ENCODE measurements at regions not wholly inside any gene's neighbourhood (a gene's known extent, or its start where the extent isn't known, plus 50 kb on each side); places are given as distances from the start of the nearest gene placed in this dataset.
"Not testable (repeated sequence)": the region's sequence is repeated elsewhere in the genome, so short reads cannot be mapped to it uniquely, and the experiment has no call there.

DNA sequence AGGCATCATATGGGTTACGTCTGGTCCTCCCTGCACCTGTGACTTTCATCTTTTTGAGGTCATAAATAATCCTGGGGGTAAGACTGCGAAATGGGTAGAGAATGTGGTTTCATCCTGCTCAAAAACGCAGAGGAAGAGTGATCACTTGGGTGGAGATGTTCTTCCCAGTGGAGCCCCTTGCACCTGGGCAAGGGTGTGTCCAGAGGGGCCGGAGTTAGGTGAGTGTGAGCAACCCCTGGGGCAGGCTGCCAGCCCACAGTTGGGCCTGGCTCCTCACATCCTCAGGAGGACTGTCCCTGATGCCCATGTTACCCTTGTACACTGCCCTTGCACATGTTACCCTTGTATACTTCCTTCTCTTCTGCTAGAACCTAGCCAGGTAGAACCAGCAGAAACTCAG lies 306.6 kb downstream of the BCL2L11 start:
- H4K20me1 ChIP-seq (ENCODE audit: control insufficient read depth, insufficient read depth, insufficient read length); H3K27ac ChIP-seq (ENCODE audit: insufficient read length, low read depth, low read length); H2AK5ac ChIP-seq (ENCODE audit: insufficient read length, low read length); H3K9ac ChIP-seq (ENCODE audit: extremely low read depth, insufficient read length, low read length); H4K5ac ChIP-seq (ENCODE audit: insufficient read length, low read depth, low read length); H2BK12ac ChIP-seq (ENCODE audit: insufficient read length, low read depth, low read length); DNase-seq; H2BK5ac ChIP-seq (ENCODE audit: insufficient read length, low read length); H3K18ac ChIP-seq (ENCODE audit: insufficient read length, low read depth, low read length); H3K4me1 ChIP-seq (ENCODE audit: insufficient read depth, low read length); H3K9me3 ChIP-seq (ENCODE audit: control insufficient read depth, low read depth, low read length); H2AFZ ChIP-seq (ENCODE audit: low read length); H4K8ac ChIP-seq (replicated peaks; ENCODE audit: insufficient read length, low read depth, low read length); H3K4me3 Mint-ChIP-seq; H3K79me2 ChIP-seq (ENCODE audit: insufficient read depth, low read length); H3K79me1 ChIP-seq (ENCODE audit: insufficient read depth, low read depth, low read length, poor library complexity, severe bottlenecking); H3K14ac ChIP-seq (ENCODE audit: insufficient read depth, low read length); H3T11ph ChIP-seq (ENCODE audit: low read length); H3K23me2 ChIP-seq (ENCODE audit: insufficient read length, low read depth, low read length, poor library complexity, severe bottlenecking); H3K4ac ChIP-seq (ENCODE audit: low read depth, low read length); H3K27me3 Mint-ChIP-seq (ENCODE audit: low read depth); H3K9me3 Mint-ChIP-seq; H3K36me3 Mint-ChIP-seq (ENCODE audit: insufficient read depth in 1 of 3, low read depth in 3 of 3); H2BK20ac ChIP-seq (ENCODE audit: low read depth, low read length, poor library complexity, severe bottlenecking); H3K23ac ChIP-seq (ENCODE audit: insufficient read length, low read depth, low read length); H3K56ac ChIP-seq (ENCODE audit: insufficient read length, low read depth, low read length); H4K91ac ChIP-seq (ENCODE audit: insufficient read length, low read depth, low read length); H3K4me1 Mint-ChIP-seq; H2BK15ac ChIP-seq (ENCODE audit: low read depth, low read length); H2BK120ac ChIP-seq (ENCODE audit: low read depth, low read length, poor library complexity, severe bottlenecking); H3K27me3 ChIP-seq (ENCODE audit: insufficient read depth, low read length); H3K4me2 ChIP-seq (ENCODE audit: insufficient read depth, insufficient read length, low read length); H3K27ac Mint-ChIP-seq: not testable (repeated sequence)
- WGBS (ENCODE audit: extremely low coverage, insufficient read length, low lambda C conversion rate), result no CpG with 5 or more reads among the region's 4 CpGs

DNA sequence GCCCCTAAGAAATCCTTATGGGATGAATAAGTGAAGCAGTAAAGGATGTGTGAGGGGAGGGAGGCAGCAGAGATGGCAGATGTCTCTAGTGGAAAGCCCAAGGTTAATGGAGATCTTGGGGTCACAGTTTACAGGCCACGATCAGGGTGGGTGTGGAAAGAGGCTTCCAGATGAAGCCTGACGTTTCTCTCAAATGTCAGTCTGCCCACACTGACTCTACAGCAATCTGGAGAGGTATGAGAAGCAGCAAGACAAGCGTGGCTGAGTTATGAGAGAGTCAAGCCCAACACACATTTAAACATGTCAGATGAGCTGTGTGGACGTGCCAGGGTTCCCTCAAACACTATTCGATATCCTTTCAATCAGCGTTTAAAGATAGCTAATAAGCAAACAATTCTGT lies 308.2 kb downstream of the BCL2L11 start:
- H3K79me2 ChIP-seq (ENCODE audit: insufficient read depth, low read length); H3K4me1 Mint-ChIP-seq; H2BK5ac ChIP-seq (ENCODE audit: insufficient read length, low read length); H3K27ac Mint-ChIP-seq; H3K4ac ChIP-seq (ENCODE audit: low read depth, low read length); H3T11ph ChIP-seq (ENCODE audit: low read length); H4K20me1 ChIP-seq (ENCODE audit: control insufficient read depth, insufficient read depth, insufficient read length); DNase-seq; H2BK120ac ChIP-seq (ENCODE audit: low read depth, low read length, poor library complexity, severe bottlenecking); H3K79me1 ChIP-seq (ENCODE audit: insufficient read depth, low read depth, low read length, poor library complexity, severe bottlenecking); H4K91ac ChIP-seq (ENCODE audit: insufficient read length, low read depth, low read length); H3K9me3 ChIP-seq (ENCODE audit: control insufficient read depth, low read depth, low read length); H2BK12ac ChIP-seq (ENCODE audit: insufficient read length, low read depth, low read length); H3K14ac ChIP-seq (ENCODE audit: insufficient read depth, low read length); H2BK15ac ChIP-seq (ENCODE audit: low read depth, low read length); H3K56ac ChIP-seq (ENCODE audit: insufficient read length, low read depth, low read length); H2AFZ ChIP-seq (ENCODE audit: low read length); H3K9ac ChIP-seq (ENCODE audit: extremely low read depth, insufficient read length, low read length); H3K9me3 Mint-ChIP-seq; H3K27me3 Mint-ChIP-seq (ENCODE audit: low read depth); H3K27ac ChIP-seq (ENCODE audit: insufficient read length, low read depth, low read length); H4K5ac ChIP-seq (ENCODE audit: insufficient read length, low read depth, low read length); H4K8ac ChIP-seq (replicated peaks; ENCODE audit: insufficient read length, low read depth, low read length); H3K4me2 ChIP-seq (ENCODE audit: insufficient read depth, insufficient read length, low read length); H3K27me3 ChIP-seq (ENCODE audit: insufficient read depth, low read length); H3K4me1 ChIP-seq (ENCODE audit: insufficient read depth, low read length); H2BK20ac ChIP-seq (ENCODE audit: low read depth, low read length, poor library complexity, severe bottlenecking); H3K4me3 Mint-ChIP-seq; H3K23me2 ChIP-seq (ENCODE audit: insufficient read length, low read depth, low read length, poor library complexity, severe bottlenecking); H3K36me3 Mint-ChIP-seq (ENCODE audit: insufficient read depth in 1 of 3, low read depth in 3 of 3); H2AK5ac ChIP-seq (ENCODE audit: insufficient read length, low read length); H3K23ac ChIP-seq (ENCODE audit: insufficient read length, low read depth, low read length); H3K18ac ChIP-seq (ENCODE audit: insufficient read length, low read depth, low read length): not testable (repeated sequence)
- no CpG with 5 or more reads among the region's 6 CpGs for WGBS (ENCODE audit: extremely low coverage, insufficient read length, low lambda C conversion rate)

DNA sequence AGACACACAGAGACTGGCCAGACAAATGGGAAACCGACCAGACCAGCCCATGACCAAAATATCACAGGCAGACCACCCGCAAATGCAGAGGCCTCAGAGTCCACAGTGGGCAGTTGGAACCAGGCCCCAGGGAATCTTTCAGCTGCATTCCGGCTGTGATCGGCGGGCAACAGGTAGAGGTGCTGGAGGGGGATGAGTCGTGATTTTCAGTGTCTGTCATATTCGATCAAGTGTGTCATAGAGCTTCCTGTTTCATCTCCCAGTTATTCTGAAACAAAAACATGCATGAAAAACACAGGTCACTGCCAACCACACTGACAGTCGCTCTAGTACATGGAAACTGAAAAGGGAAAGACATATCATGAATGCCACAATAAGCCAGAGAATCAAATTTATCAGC lies 308.6 kb downstream of the BCL2L11 start:
- not testable (repeated sequence) for H3K4me1 Mint-ChIP-seq; H3K4me1 ChIP-seq (ENCODE audit: insufficient read depth, low read length); H3K27ac ChIP-seq (ENCODE audit: insufficient read length, low read depth, low read length); H3K79me2 ChIP-seq (ENCODE audit: insufficient read depth, low read length); H2BK5ac ChIP-seq (ENCODE audit: insufficient read length, low read length); H3K4me3 Mint-ChIP-seq; H3K4me2 ChIP-seq (ENCODE audit: insufficient read depth, insufficient read length, low read length); H3K36me3 Mint-ChIP-seq (ENCODE audit: insufficient read depth in 1 of 3, low read depth in 3 of 3); H3K9me3 ChIP-seq (ENCODE audit: control insufficient read depth, low read depth, low read length); H3K27me3 ChIP-seq (ENCODE audit: insufficient read depth, low read length); H3K27ac Mint-ChIP-seq; DNase-seq; H4K5ac ChIP-seq (ENCODE audit: insufficient read length, low read depth, low read length); H3T11ph ChIP-seq (ENCODE audit: low read length); H3K23ac ChIP-seq (ENCODE audit: insufficient read length, low read depth, low read length); H3K79me1 ChIP-seq (ENCODE audit: insufficient read depth, low read depth, low read length, poor library complexity, severe bottlenecking); H3K27me3 Mint-ChIP-seq (ENCODE audit: low read depth); H2BK120ac ChIP-seq (ENCODE audit: low read depth, low read length, poor library complexity, severe bottlenecking); H4K91ac ChIP-seq (ENCODE audit: insufficient read length, low read depth, low read length); H3K9ac ChIP-seq (ENCODE audit: extremely low read depth, insufficient read length, low read length); H2BK15ac ChIP-seq (ENCODE audit: low read depth, low read length); H2AFZ ChIP-seq (ENCODE audit: low read length); H2BK12ac ChIP-seq (ENCODE audit: insufficient read length, low read depth, low read length); H3K23me2 ChIP-seq (ENCODE audit: insufficient read length, low read depth, low read length, poor library complexity, severe bottlenecking); H3K14ac ChIP-seq (ENCODE audit: insufficient read depth, low read length); H3K56ac ChIP-seq (ENCODE audit: insufficient read length, low read depth, low read length); H2BK20ac ChIP-seq (ENCODE audit: low read depth, low read length, poor library complexity, severe bottlenecking); H2AK5ac ChIP-seq (ENCODE audit: insufficient read length, low read length); H3K4ac ChIP-seq (ENCODE audit: low read depth, low read length); H4K8ac ChIP-seq (replicated peaks; ENCODE audit: insufficient read length, low read depth, low read length); H3K9me3 Mint-ChIP-seq; H3K18ac ChIP-seq (ENCODE audit: insufficient read length, low read depth, low read length); H4K20me1 ChIP-seq (ENCODE audit: control insufficient read depth, insufficient read depth, insufficient read length)
- no CpG with 5 or more reads among the region's 8 CpGs for WGBS (ENCODE audit: extremely low coverage, insufficient read length, low lambda C conversion rate)

Data from H9 (cell line).